ENCODE measurements at regions not wholly inside any gene's neighbourhood (a gene's known extent, or its start where the extent isn't known, plus 50 kb on each side); places are given as distances from the start of the nearest gene placed in this dataset.

GRCh38 chr3:82082796-82083195 lies 321.4 kb upstream of the GBE1 start:
- no peak for FAIRE-seq
- DNase-seq (ENCODE audit: extremely low spot score, insufficient read length, low read depth), result no peak

GRCh38 chr3:82081351-82081750 lies 319.9 kb upstream of the GBE1 start:
- no peak for DNase-seq (ENCODE audit: extremely low spot score, insufficient read length, low read depth)
- no peak for FAIRE-seq

GRCh38 chr3:82080792-82081191 lies 319.3 kb upstream of the GBE1 start:
- FAIRE-seq, result no peak
- no peak for DNase-seq (ENCODE audit: extremely low spot score, insufficient read length, low read depth)

- DNase-seq (ENCODE audit: extremely low spot score, insufficient read length, low read depth), result no peak
- no peak for FAIRE-seq
These were observed 318.8 kb upstream of the GBE1 start for GRCh38 chr3:82080261-82080660.

GRCh38 chr3:82079335-82079890 lies 318.0 kb upstream of the GBE1 start:
- FAIRE-seq (no peak), DNase-seq (ENCODE audit: extremely low spot score, insufficient read length, low read depth) (no peak)

- no peak for FAIRE-seq
- DNase-seq (ENCODE audit: extremely low spot score, insufficient read length, low read depth), result no peak
These were observed 316.8 kb upstream of the GBE1 start for GRCh38 chr3:82078246-82078645.

GRCh38 chr3:82067420-82067819 lies 306.0 kb upstream of the GBE1 start:
- FAIRE-seq (no peak), DNase-seq (ENCODE audit: extremely low spot score, insufficient read length, low read depth) (no peak)

- DNase-seq (ENCODE audit: extremely low spot score, insufficient read length, low read depth) (no peak), FAIRE-seq (no peak)
These were observed 297.4 kb upstream of the GBE1 start for GRCh38 chr3:82058809-82059208.

GRCh38 chr3:82055792-82056191 lies 294.3 kb upstream of the GBE1 start:
- FAIRE-seq (no peak), DNase-seq (ENCODE audit: extremely low spot score, insufficient read length, low read depth) (no peak)

- FAIRE-seq (no peak), DNase-seq (ENCODE audit: extremely low spot score, insufficient read length, low read depth) (no peak)
These were observed 293.4 kb upstream of the GBE1 start for GRCh38 chr3:82054849-82055248.

GRCh38 chr3:82053236-82053635 lies 291.8 kb upstream of the GBE1 start:
- DNase-seq (ENCODE audit: extremely low spot score, insufficient read length, low read depth) (no peak), FAIRE-seq (no peak)

GRCh38 chr3:82050382-82050781 lies 288.9 kb upstream of the GBE1 start:
- no peak for FAIRE-seq

GRCh38 chr3:82048711-82049110 lies 287.3 kb upstream of the GBE1 start:
- no peak for DNase-seq (ENCODE audit: extremely low spot score, insufficient read length, low read depth)
- no peak for FAIRE-seq

More at GRCh38 chr3:82050382-82050781, 288.9 kb upstream of the GBE1 start:
- no peak for DNase-seq (ENCODE audit: extremely low spot score, insufficient read length, low read depth)

GRCh38 chr3:82044930-82045705 lies 283.7 kb upstream of the GBE1 start:
- no peak for DNase-seq (ENCODE audit: extremely low spot score, insufficient read length, low read depth)
- no peak for FAIRE-seq

- DNase-seq (ENCODE audit: extremely low spot score, insufficient read length, low read depth) (no peak), FAIRE-seq (no peak)
These were observed 277.1 kb upstream of the GBE1 start for GRCh38 chr3:82038556-82038955.

- FAIRE-seq, result no peak
- no peak for DNase-seq (ENCODE audit: extremely low spot score, insufficient read length, low read depth)
These were observed 271.7 kb upstream of the GBE1 start for GRCh38 chr3:82033186-82033585.

GRCh38 chr3:82031596-82031995 lies 270.2 kb upstream of the GBE1 start:
- FAIRE-seq (no peak), DNase-seq (ENCODE audit: extremely low spot score, insufficient read length, low read depth) (no peak)

- no peak for DNase-seq (ENCODE audit: extremely low spot score, insufficient read length, low read depth)
These were observed 269.5 kb upstream of the GBE1 start for GRCh38 chr3:82030916-82031315.

GRCh38 chr3:82022836-82023235 lies 261.4 kb upstream of the GBE1 start:
- FAIRE-seq, result no peak
- DNase-seq (ENCODE audit: extremely low spot score, insufficient read length, low read depth), result no peak

More at GRCh38 chr3:82030916-82031315, 269.5 kb upstream of the GBE1 start:
- no peak for FAIRE-seq

GRCh38 chr3:82020282-82020681 lies 258.8 kb upstream of the GBE1 start:
- no peak for FAIRE-seq
- no peak for DNase-seq (ENCODE audit: extremely low spot score, insufficient read length, low read depth)

GRCh38 chr3:82015241-82015640 lies 253.8 kb upstream of the GBE1 start:
- DNase-seq (ENCODE audit: extremely low spot score, insufficient read length, low read depth) (no peak), FAIRE-seq (no peak)

GRCh38 chr3:82012775-82013174 lies 251.3 kb upstream of the GBE1 start:
- FAIRE-seq (no peak), DNase-seq (ENCODE audit: extremely low spot score, insufficient read length, low read depth) (no peak)
